ENCODE measurements at regions not wholly inside any gene's neighbourhood (a gene's known extent, or its start where the extent isn't known, plus 50 kb on each side); places are given as distances from the start of the nearest gene placed in this dataset.

GRCh38 chr11:70498171-70498571 is 99.8 kb downstream of the CTTN start:
- Histone ChIP-seq H3K27me3 (no peaks in the 10 kb centered on the region), H3K27ac (no peak overlapping the region), H3K9me3 (no peaks in the 10 kb centered on the region), H3K36me3 (no peaks in the 10 kb centered on the region), H3K4me3 (no peak overlapping the region), H3K4me1 (no peaks in the 10 kb centered on the region)
- 72 to 80% methylated on average over 7 of the region's 7 CpGs for WGBS, 2 donors
- no peak for TF ChIP-seq POLR2A (IDR thresholded peaks at IDR 0.05)
- no peak for TF ChIP-seq CTCF (IDR thresholded peaks at IDR 0.05)
- TF ChIP-seq EP300 (IDR thresholded peaks at IDR 0.05), result no peak
- DNase-seq (ENCODE audit: low spot score in 2 of 2), result no peak

DNA sequence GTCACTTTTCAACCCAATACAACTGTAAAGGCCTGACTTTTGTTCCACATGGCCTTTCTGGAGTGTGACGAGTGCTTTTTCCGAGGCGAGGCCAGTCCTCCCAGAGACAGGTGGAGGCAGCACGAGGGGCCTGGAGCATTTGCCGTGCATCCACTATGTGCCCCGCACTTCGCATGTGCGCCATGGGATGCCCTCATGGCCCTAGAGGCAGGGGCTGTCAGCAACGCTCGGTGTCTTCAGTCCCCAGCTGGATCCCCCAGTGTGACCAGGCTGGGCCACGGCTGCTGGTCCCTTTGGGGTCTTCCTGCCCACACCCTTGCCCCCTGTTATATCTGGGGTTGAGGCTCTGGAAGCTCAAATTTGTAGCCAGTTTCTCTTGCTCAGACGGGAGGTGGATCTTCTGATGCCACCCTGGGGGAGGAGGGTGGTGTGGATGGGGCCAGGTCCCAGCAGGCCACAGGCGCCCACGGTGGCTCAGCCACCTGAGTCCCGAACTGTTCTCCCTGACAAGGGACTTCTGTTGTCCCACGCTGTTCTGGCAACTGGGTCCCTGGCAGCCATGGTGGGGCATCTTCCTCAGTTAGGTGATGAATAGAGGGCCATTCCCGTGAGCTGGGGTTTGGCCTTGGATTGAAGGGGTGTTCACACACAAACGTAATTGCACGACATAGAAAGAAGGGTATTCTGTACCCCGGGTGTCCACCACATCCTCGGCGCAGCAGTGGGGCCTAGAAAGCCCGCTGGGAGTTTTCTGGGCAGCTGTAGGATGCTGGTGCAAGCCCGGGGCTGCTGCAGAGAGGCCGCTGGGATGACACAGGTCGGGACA is 100.9 kb downstream of the CTTN start:
- no peaks in the 10 kb centered on the region for H3K4me1 ChIP-seq
- H3K9me3 ChIP-seq, result no peaks in the 10 kb centered on the region
- no peaks in the 10 kb centered on the region for H3K27me3 ChIP-seq
- no peaks in the 10 kb centered on the region for H3K36me3 ChIP-seq
- no peak overlapping the region for H3K4me3 ChIP-seq
- no peak for DNase-seq (ENCODE audit: low spot score in 2 of 2)
- WGBS, 2 donors, result 93% methylated on average over 25 to 26 of the region's 26 CpGs
- H3K27ac ChIP-seq, result no peak overlapping the region
- TF ChIP-seq CTCF (IDR thresholded peaks at IDR 0.05), result no peak
- no peak for TF ChIP-seq EP300 (IDR thresholded peaks at IDR 0.05)
- no peak for TF ChIP-seq POLR2A (IDR thresholded peaks at IDR 0.05)

DNA sequence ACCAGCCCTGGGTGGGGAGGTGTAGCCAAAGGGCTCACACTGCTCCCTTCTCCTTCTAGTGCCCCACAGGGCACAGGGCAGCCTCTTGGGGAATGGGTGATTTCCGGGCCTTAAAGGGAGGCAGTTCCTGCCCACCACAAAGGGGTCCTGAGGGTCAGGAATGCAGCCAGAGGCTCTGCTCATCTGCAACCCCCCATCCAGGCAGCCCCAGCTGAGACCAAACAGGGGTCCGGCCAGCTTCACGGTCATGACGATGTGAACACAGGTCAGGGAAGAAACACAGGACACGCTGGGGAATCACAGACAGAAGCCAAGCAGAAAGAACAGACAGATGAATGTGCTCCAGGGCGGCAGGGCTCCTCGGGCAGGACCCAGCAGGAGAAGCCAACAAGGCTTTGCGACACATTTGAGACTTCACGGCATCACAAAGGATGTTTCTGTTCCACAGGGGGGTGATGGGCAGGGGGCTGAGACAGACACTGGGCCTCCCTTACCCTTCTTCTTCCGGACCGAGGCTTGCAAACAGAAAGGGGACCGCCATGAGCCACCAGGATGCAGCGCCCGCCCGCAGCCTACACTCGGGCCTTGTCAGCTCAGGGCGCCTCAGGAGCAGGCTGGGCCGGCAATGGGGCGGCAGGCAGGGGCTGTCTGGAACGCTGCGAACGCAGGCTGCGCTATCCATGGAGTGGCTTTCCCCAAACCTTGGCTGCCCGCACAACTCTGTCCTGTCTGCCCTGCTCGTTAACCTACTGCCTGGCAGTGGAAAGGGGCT is 101.9 kb downstream of the CTTN start:
- WGBS, 2 donors, result 70 to 73% methylated on average over 21 to 25 of the region's 25 CpGs
- DNase-seq (ENCODE audit: low spot score in 2 of 2), result no peak
- H3K4me1 ChIP-seq, result no peaks in the 10 kb centered on the region
- H3K4me3 ChIP-seq, result no peak overlapping the region
- H3K27me3 ChIP-seq, result no peaks in the 10 kb centered on the region
- H3K9me3 ChIP-seq, result no peaks in the 10 kb centered on the region
- no peak overlapping the region for H3K27ac ChIP-seq
- H3K36me3 ChIP-seq, result no peaks in the 10 kb centered on the region
- no peak for TF ChIP-seq POLR2A (IDR thresholded peaks at IDR 0.05)
- no peak for TF ChIP-seq CTCF (IDR thresholded peaks at IDR 0.05)
- TF ChIP-seq EP300 (IDR thresholded peaks at IDR 0.05), result no peak

- 73 to 74% methylated on average over 17 to 22 of the region's 26 CpGs for WGBS, 2 donors
- no peaks in the 10 kb centered on the region for H3K4me1 ChIP-seq
- H3K27me3 ChIP-seq, result no peaks in the 10 kb centered on the region
- no peaks in the 10 kb centered on the region for H3K9me3 ChIP-seq
- no peak overlapping the region for H3K4me3 ChIP-seq
- no peak for TF ChIP-seq EP300 (IDR thresholded peaks at IDR 0.05)
- no peak for TF ChIP-seq CTCF (IDR thresholded peaks at IDR 0.05)
- TF ChIP-seq POLR2A (IDR thresholded peaks at IDR 0.05), result no peak
- H3K36me3 ChIP-seq, result no peaks in the 10 kb centered on the region
- H3K27ac ChIP-seq, result no peak overlapping the region
- DNase-seq (ENCODE audit: low spot score in 2 of 2), result no peak
Observed at GRCh38 chr11:70501051-70501901, 102.9 kb downstream of the CTTN start.
